KMS-11 (cell line): ENCODE measurements at regions not wholly inside any gene's neighbourhood (a gene's known extent, or its start where the extent isn't known, plus 50 kb on each side); places are given as distances from the start of the nearest gene placed in this dataset.

ENCODE experiments used
- H2AFZ ChIP-seq: fragments of 200-600 bp; sonication (generic); 2 replicates; pipeline ENCODE4 v1.6.1; 2016; ENCODE audit warnings: antibody characterized with exemption, mixed run types, low read depth
- H3K27ac ChIP-seq: fragments of 200-600 bp; sonication (generic); 2 replicates; pipeline ENCODE4 v1.6.1; 2016; ENCODE audit warnings: mild to moderate bottlenecking, mixed run types
- H3K27me3 ChIP-seq: fragments of 200-600 bp; sonication (generic); 2 replicates; pipeline ENCODE4 v1.6.1; 2017; ENCODE audit warnings: mild to moderate bottlenecking, low read depth, mixed run types, moderate library complexity; ENCODE audit not compliant: insufficient read depth
- H3K36me3 ChIP-seq: fragments of 200-600 bp; sonication (generic); 2 replicates; pipeline ENCODE4 v1.6.1; 2017; ENCODE audit warnings: mild to moderate bottlenecking, mixed run types; ENCODE audit not compliant: insufficient read depth
- H3K4me1 ChIP-seq: fragments of 200-600 bp; sonication (generic); 2 replicates; pipeline ENCODE4 v1.6.1; 2016; ENCODE audit warnings: mild to moderate bottlenecking, low read depth, mixed run types; ENCODE audit not compliant: poor library complexity, severe bottlenecking
- H3K4me2 ChIP-seq: fragments of 200-600 bp; sonication (generic); 2 replicates; pipeline ENCODE4 v1.7.0; 2016; ENCODE audit warnings: mild to moderate bottlenecking, mixed run types
- H3K4me3 ChIP-seq: fragments of 200-600 bp; sonication (generic); IDR thresholded peaks from 2 replicates; pipeline ENCODE4 v1.6.1; 2017; ENCODE audit warnings: low read depth, low read length, mixed read lengths; ENCODE audit not compliant: insufficient read depth
- H3K79me2 ChIP-seq: fragments of 200-600 bp; sonication (generic); 2 replicates; pipeline ENCODE4 v1.6.1; 2016; ENCODE audit warnings: low read depth, mixed run types; ENCODE audit not compliant: insufficient read depth
- H3K9ac ChIP-seq: fragments of 200-600 bp; sonication (generic); 2 replicates; pipeline ENCODE4 v1.6.1; 2016; ENCODE audit warnings: mild to moderate bottlenecking, mixed run types
- H4K20me1 ChIP-seq: fragments of 200-600 bp; sonication (generic); 2 replicates; pipeline ENCODE4 v1.6.1; 2016; ENCODE audit warnings: mild to moderate bottlenecking, mixed run types; ENCODE audit not compliant: insufficient read depth
- CTCF ChIP-seq: fragments of 200-600 bp; sonication (generic); conservative IDR thresholded peaks from 2 replicates; pipeline ENCODE4 v1.6.1; 2017; ENCODE audit warnings: low read depth, mild to moderate bottlenecking, antibody characterized with exemption, low read length, moderate library complexity, mixed read lengths

GRCh38 chr2:146468578-146468977 is 1376.3 kb upstream of the ACVR2A start:
- Histone ChIP-seq H3K4me3 (no peak overlapping the region), H3K79me2 (no peaks in the 10 kb centered on the region), H3K4me1 (no peaks in the 10 kb centered on the region), H3K9ac (no peak overlapping the region), H3K27ac (no peak overlapping the region), H3K27me3 (no peaks in the 10 kb centered on the region), H3K36me3 (no peaks in the 10 kb centered on the region), H4K20me1 (no peaks in the 10 kb centered on the region), H3K4me2 (no peak overlapping the region), H2AFZ (no peak overlapping the region)
- no peak for TF ChIP-seq CTCF

GRCh38 chr2:146467425-146467824 is 1377.4 kb upstream of the ACVR2A start:
- Histone ChIP-seq H3K4me2 (no peak overlapping the region), H3K27me3 (no peaks in the 10 kb centered on the region), H3K27ac (no peak overlapping the region), H3K4me1 (no peaks in the 10 kb centered on the region), H3K4me3 (no peak overlapping the region), H3K36me3 (no peaks in the 10 kb centered on the region), H3K79me2 (no peaks in the 10 kb centered on the region), H2AFZ (no peak overlapping the region), H4K20me1 (no peaks in the 10 kb centered on the region), H3K9ac (no peak overlapping the region)
- no peak for TF ChIP-seq CTCF

GRCh38 chr2:146465460-146465859 is 1379.4 kb upstream of the ACVR2A start:
- H3K79me2 ChIP-seq, result no peaks in the 10 kb centered on the region
- no peak overlapping the region for H2AFZ ChIP-seq
- H3K27ac ChIP-seq, result no peak overlapping the region
- TF ChIP-seq CTCF, result no peak
- H3K27me3 ChIP-seq, result no peaks in the 10 kb centered on the region
- no peak overlapping the region for H3K9ac ChIP-seq
- no peaks in the 10 kb centered on the region for H3K36me3 ChIP-seq
- no peak overlapping the region for H3K4me2 ChIP-seq
- H3K4me1 ChIP-seq, result no peaks in the 10 kb centered on the region
- H3K4me3 ChIP-seq, result no peak overlapping the region
- H4K20me1 ChIP-seq, result no peaks in the 10 kb centered on the region

GRCh38 chr2:146461068-146461467 is 1383.8 kb upstream of the ACVR2A start:
- H3K79me2 ChIP-seq, result no peaks in the 10 kb centered on the region
- H3K9ac ChIP-seq, result no peak overlapping the region
- H2AFZ ChIP-seq, result no peak overlapping the region
- no peak overlapping the region for H3K27ac ChIP-seq
- no peak overlapping the region for H3K4me3 ChIP-seq
- H3K36me3 ChIP-seq, result no peaks in the 10 kb centered on the region
- no peaks in the 10 kb centered on the region for H3K4me1 ChIP-seq
- no peaks in the 10 kb centered on the region for H3K27me3 ChIP-seq
- H3K4me2 ChIP-seq, result no peak overlapping the region
- TF ChIP-seq CTCF, result no peak
- no peaks in the 10 kb centered on the region for H4K20me1 ChIP-seq

- H3K9ac ChIP-seq, result no peak overlapping the region
- no peaks in the 10 kb centered on the region for H3K4me1 ChIP-seq
Measured at GRCh38 chr2:146458585-146458984, 1386.2 kb upstream of the ACVR2A start.

More at GRCh38 chr2:146458585-146458984, 1386.2 kb upstream of the ACVR2A start:
- H3K79me2 ChIP-seq, result no peaks in the 10 kb centered on the region
- no peaks in the 10 kb centered on the region for H3K27me3 ChIP-seq
- H4K20me1 ChIP-seq, result no peaks in the 10 kb centered on the region
- no peak overlapping the region for H2AFZ ChIP-seq
- no peaks in the 10 kb centered on the region for H3K36me3 ChIP-seq
- H3K4me2 ChIP-seq, result no peak overlapping the region
- TF ChIP-seq CTCF, result no peak
- H3K4me3 ChIP-seq, result no peak overlapping the region
- no peak overlapping the region for H3K27ac ChIP-seq
